Endothelial cell (in vitro differentiated cells): ENCODE measurements at regions not wholly inside any gene's neighbourhood (a gene's known extent, or its start where the extent isn't known, plus 50 kb on each side); places are given as distances from the start of the nearest gene placed in this dataset.

ENCODE experiments used
- DNase-seq: peaks from one replicate; pipeline ENCODE4 v3.0.0; 2021; ENCODE audit warnings: low spot score
- H3K27ac Mint-ChIP-seq: one replicate; pipeline ENCODE4 v1.8.0; 2021; ENCODE audit warnings: mixed read lengths, inconsistent platforms; ENCODE audit not compliant: unreplicated experiment
- H3K27me3 Mint-ChIP-seq: one replicate; pipeline ENCODE4 v1.8.0; 2021; ENCODE audit warnings: mild to moderate bottlenecking, moderate library complexity, mixed read lengths, inconsistent platforms; ENCODE audit not compliant: unreplicated experiment
- H3K36me3 Mint-ChIP-seq: one replicate; pipeline ENCODE4 v1.8.0; 2021; ENCODE audit warnings: mild to moderate bottlenecking, low read depth, mixed read lengths, inconsistent platforms; ENCODE audit not compliant: unreplicated experiment
- H3K4me1 Mint-ChIP-seq: one replicate; pipeline ENCODE4 v1.8.0; 2021; ENCODE audit warnings: mild to moderate bottlenecking, mixed read lengths, inconsistent platforms; ENCODE audit not compliant: unreplicated experiment
- H3K4me3 Mint-ChIP-seq: one replicate; pipeline ENCODE4 v1.8.0; 2021; ENCODE audit warnings: mild to moderate bottlenecking, mixed read lengths, inconsistent platforms; ENCODE audit not compliant: unreplicated experiment
- H3K9me3 Mint-ChIP-seq: one replicate; pipeline ENCODE4 v1.8.0; 2021; ENCODE audit warnings: mixed read lengths, inconsistent platforms; ENCODE audit not compliant: unreplicated experiment
- CTCF ChIP-seq: fragments of 200-600 bp; sonication (generic); IDR thresholded peaks from one replicate; pipeline ENCODE4 v1.5.0; 2021; ENCODE audit warnings: antibody characterized with exemption; ENCODE audit not compliant: unreplicated experiment

DNA sequence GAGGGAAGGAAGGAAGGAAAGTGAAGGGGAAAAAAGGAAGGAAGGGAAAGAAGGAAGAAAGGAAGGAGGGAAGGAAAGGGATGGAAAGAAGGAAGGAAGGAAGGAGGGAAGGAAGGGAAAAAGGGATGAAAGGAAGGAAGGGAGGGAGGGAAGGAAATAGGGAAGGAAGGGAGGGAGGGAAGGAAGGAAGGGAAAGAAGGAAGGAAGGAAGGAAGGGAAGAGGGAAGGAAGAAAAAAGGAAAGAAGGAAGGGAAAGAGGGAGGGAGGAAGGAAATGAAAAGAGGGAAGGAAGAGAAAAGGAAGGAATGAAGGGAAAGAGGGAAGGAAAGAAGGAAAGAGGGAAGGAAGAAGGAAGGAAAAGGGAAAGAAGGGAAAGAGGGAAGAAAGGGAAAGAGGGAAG, 136.9 kb downstream of the BARX1 start:
- H3K4me1 Mint-ChIP-seq = peaks cover 2% of the 10 kb centered on the region

DNA sequence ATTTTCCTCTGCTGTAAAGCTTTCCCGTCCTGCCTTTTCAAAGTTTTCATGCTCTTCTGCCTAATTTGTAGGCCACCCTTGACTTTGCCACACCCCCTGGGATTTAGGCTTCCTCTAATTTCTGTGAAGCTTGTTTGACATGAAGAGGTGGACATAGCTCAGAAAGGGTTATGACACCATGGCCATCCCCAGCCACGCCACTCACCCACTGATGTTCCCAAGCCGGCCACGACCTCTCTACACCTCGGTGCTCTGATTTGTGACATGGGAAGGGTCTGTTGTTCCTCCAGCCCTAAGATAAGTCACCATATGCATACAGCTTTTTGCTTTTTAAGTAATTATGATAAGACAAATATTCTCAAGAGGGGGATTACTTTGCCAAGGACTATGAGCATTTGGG, 139.5 kb downstream of the BARX1 start:
- peaks cover 8% of the 10 kb centered on the region for H3K27me3 Mint-ChIP-seq
- peaks cover 4% of the 10 kb centered on the region for H3K36me3 Mint-ChIP-seq
- no peak overlapping the region for H3K4me3 Mint-ChIP-seq
- H3K4me1 Mint-ChIP-seq = peaks cover 2% of the 10 kb centered on the region
- no peak for DNase-seq
- no peaks in the 10 kb centered on the region for H3K9me3 Mint-ChIP-seq
- no peak for TF ChIP-seq CTCF
- H3K27ac Mint-ChIP-seq = no peak overlapping the region

More for the DNA sequence above, 136.9 kb downstream of the BARX1 start:
- Mint-ChIP-seq H3K9me3 (no peaks in the 10 kb centered on the region), H3K36me3 (peaks cover 4% of the 10 kb centered on the region), H3K27ac (no peak overlapping the region), H3K27me3 (peaks cover 12% of the 10 kb centered on the region), H3K4me3 (no peak overlapping the region)
- no peak for TF ChIP-seq CTCF
- no peak for DNase-seq

DNA sequence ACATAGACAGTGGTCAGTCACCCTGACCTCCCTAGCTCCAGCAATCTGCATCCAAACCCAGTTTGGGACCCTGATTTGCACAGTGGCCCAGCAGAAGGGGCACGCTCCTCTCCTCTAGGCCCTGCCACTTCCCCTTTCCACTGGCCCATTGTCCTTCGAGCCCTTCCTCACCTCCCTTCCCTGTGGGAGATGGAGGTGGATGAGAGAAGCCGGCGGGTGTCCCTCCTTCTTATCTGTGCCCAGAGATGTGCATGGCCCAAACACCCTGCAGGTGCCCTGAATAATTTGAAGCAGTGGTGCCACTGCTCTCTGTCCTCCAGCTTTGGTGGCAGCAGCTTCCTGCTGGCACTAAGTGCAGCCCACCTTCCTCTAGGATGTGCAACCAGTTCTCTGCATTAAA, 140.0 kb downstream of the BARX1 start:
- H3K27me3 Mint-ChIP-seq = peaks cover 7% of the 10 kb centered on the region
- no peak overlapping the region for H3K4me3 Mint-ChIP-seq
- TF ChIP-seq CTCF = no peak
- no peaks in the 10 kb centered on the region for H3K9me3 Mint-ChIP-seq
- H3K27ac Mint-ChIP-seq = no peak overlapping the region
- H3K4me1 Mint-ChIP-seq = peaks cover 2% of the 10 kb centered on the region
- H3K36me3 Mint-ChIP-seq = peaks cover 4% of the 10 kb centered on the region
- DNase-seq = no peak

- no peak for DNase-seq
- H3K4me1 Mint-ChIP-seq = peaks cover 2% of the 10 kb centered on the region
Measured at GRCh38 chr9:93814077-93814956, 140.8 kb downstream of the BARX1 start.

More at GRCh38 chr9:93814077-93814956, 140.8 kb downstream of the BARX1 start:
- Mint-ChIP-seq H3K4me3 (peak overlapping the region; percentile 48), H3K9me3 (no peaks in the 10 kb centered on the region), H3K36me3 (peaks cover 4% of the 10 kb centered on the region), H3K27ac (no peak overlapping the region), H3K27me3 (peaks cover 7% of the 10 kb centered on the region)
- TF ChIP-seq CTCF = peak; percentile 11
